ENCODE measurements at regions not wholly inside any gene's neighbourhood (a gene's known extent, or its start where the extent isn't known, plus 50 kb on each side); places are given as distances from the start of the nearest gene placed in this dataset.

GRCh38 chr5:68776381-68776780, 317.4 kb upstream of the SLC30A5 start:
- CTCF ChIA-PET = no interaction called here
- no peaks in the 10 kb centered on the region for H3K4me1 ChIP-seq (ENCODE audit: control extremely low read depth in 1 of 4, control insufficient read depth in 4 of 4, insufficient read depth in 4 of 4, low read length in 3 of 4)
- 90% methylated on average over 2 of the region's 3 CpGs for WGBS (ENCODE audit: insufficient coverage)

GRCh38 chr5:68777135-68777534, 316.7 kb upstream of the SLC30A5 start:
- H3K27me3 ChIP-seq (replicated peaks in 2 of 5; ENCODE audit: control insufficient read depth in 4 of 5, insufficient read depth in 5 of 5, low read length in 4 of 5) = no peaks in the 10 kb centered on the region
- ChIA-PET CTCF (no interaction called here), POLR2A (no interaction called here)
- 79% methylated on average over 2 of the region's 2 CpGs for WGBS (ENCODE audit: insufficient coverage)
- no peak overlapping the region for H3K4me3 ChIP-seq (ENCODE audit: control insufficient read depth in 1 of 7, extremely low read depth in 1 of 7, insufficient read depth in 4 of 7, low read depth in 2 of 7, low read length in 6 of 7)
- no peaks in the 10 kb centered on the region for H3K4me1 ChIP-seq (ENCODE audit: control extremely low read depth in 1 of 4, control insufficient read depth in 4 of 4, insufficient read depth in 4 of 4, low read length in 3 of 4)
- H3K36me3 ChIP-seq (ENCODE audit: control insufficient read depth in 4 of 4, insufficient read depth in 4 of 4, low read length in 3 of 4) = no peaks in the 10 kb centered on the region
- H3K27ac ChIP-seq (ENCODE audit: insufficient read depth in 1 of 2, low read depth in 1 of 2, low read length in 2 of 2, poor library complexity in 1 of 2, severe bottlenecking in 2 of 2) = no peak overlapping the region
- DNase-seq = no peak
- no peaks in the 10 kb centered on the region for H3K9me3 ChIP-seq (ENCODE audit: control extremely low read depth in 1 of 5, control insufficient read depth in 4 of 5, insufficient read depth in 2 of 5, low read depth in 1 of 5, low read length in 4 of 5)

More at GRCh38 chr5:68776381-68776780, 317.4 kb upstream of the SLC30A5 start:
- no peaks in the 10 kb centered on the region for H3K27me3 ChIP-seq (replicated peaks in 2 of 5; ENCODE audit: control insufficient read depth in 4 of 5, insufficient read depth in 5 of 5, low read length in 4 of 5)
- no peak for DNase-seq
- H3K4me3 ChIP-seq (ENCODE audit: control insufficient read depth in 1 of 7, extremely low read depth in 1 of 7, insufficient read depth in 4 of 7, low read depth in 2 of 7, low read length in 6 of 7) = no peak overlapping the region
- POLR2A ChIA-PET = no interaction called here
- H3K27ac ChIP-seq (ENCODE audit: insufficient read depth in 1 of 2, low read depth in 1 of 2, low read length in 2 of 2, poor library complexity in 1 of 2, severe bottlenecking in 2 of 2) = no peak overlapping the region
- no peaks in the 10 kb centered on the region for H3K9me3 ChIP-seq (ENCODE audit: control extremely low read depth in 1 of 5, control insufficient read depth in 4 of 5, insufficient read depth in 2 of 5, low read depth in 1 of 5, low read length in 4 of 5)
- no peaks in the 10 kb centered on the region for H3K36me3 ChIP-seq (ENCODE audit: control insufficient read depth in 4 of 4, insufficient read depth in 4 of 4, low read length in 3 of 4)

GRCh38 chr5:68778484-68778883, 315.3 kb upstream of the SLC30A5 start:
- Histone ChIP-seq H3K4me1 (ENCODE audit: control extremely low read depth in 1 of 4, control insufficient read depth in 4 of 4, insufficient read depth in 4 of 4, low read length in 3 of 4) (no peaks in the 10 kb centered on the region), H3K9me3 (ENCODE audit: control extremely low read depth in 1 of 5, control insufficient read depth in 4 of 5, insufficient read depth in 2 of 5, low read depth in 1 of 5, low read length in 4 of 5) (no peaks in the 10 kb centered on the region), H3K27ac (ENCODE audit: insufficient read depth in 1 of 2, low read depth in 1 of 2, low read length in 2 of 2, poor library complexity in 1 of 2, severe bottlenecking in 2 of 2) (no peak overlapping the region), H3K36me3 (ENCODE audit: control insufficient read depth in 4 of 4, insufficient read depth in 4 of 4, low read length in 3 of 4) (no peaks in the 10 kb centered on the region), H3K4me3 (ENCODE audit: control insufficient read depth in 1 of 7, extremely low read depth in 1 of 7, insufficient read depth in 4 of 7, low read depth in 2 of 7, low read length in 6 of 7) (no peak overlapping the region), H3K27me3 (replicated peaks in 2 of 5; ENCODE audit: control insufficient read depth in 4 of 5, insufficient read depth in 5 of 5, low read length in 4 of 5) (no peaks in the 10 kb centered on the region)
- POLR2A ChIA-PET = no interaction called here
- CTCF ChIA-PET = no interaction called here
- DNase-seq = no peak

GRCh38 chr5:68780299-68780955, 313.4 kb upstream of the SLC30A5 start:
- no CpG with 5 or more reads among the region's 1 CpG for WGBS (ENCODE audit: insufficient coverage)
- DNase-seq = no peak
- no peak overlapping the region for H3K4me3 ChIP-seq (ENCODE audit: control insufficient read depth in 1 of 7, extremely low read depth in 1 of 7, insufficient read depth in 4 of 7, low read depth in 2 of 7, low read length in 6 of 7)
- H3K4me1 ChIP-seq (ENCODE audit: control extremely low read depth in 1 of 4, control insufficient read depth in 4 of 4, insufficient read depth in 4 of 4, low read length in 3 of 4) = no peaks in the 10 kb centered on the region
- H3K9me3 ChIP-seq (ENCODE audit: control extremely low read depth in 1 of 5, control insufficient read depth in 4 of 5, insufficient read depth in 2 of 5, low read depth in 1 of 5, low read length in 4 of 5) = peaks cover 0 to 2% (median 0%) of the 10 kb centered on the region in 5 experiments
- ChIA-PET CTCF (interaction anchor here (0.7 kb wide), 1 partner anchor 1316 kb away, joined by 3 read pairs; no protein-coding TSS in a partner anchor), POLR2A (no interaction called here)
- H3K36me3 ChIP-seq (ENCODE audit: control insufficient read depth in 4 of 4, insufficient read depth in 4 of 4, low read length in 3 of 4) = no peaks in the 10 kb centered on the region
- no peaks in the 10 kb centered on the region for H3K27me3 ChIP-seq (replicated peaks in 2 of 5; ENCODE audit: control insufficient read depth in 4 of 5, insufficient read depth in 5 of 5, low read length in 4 of 5)
- no peak overlapping the region for H3K27ac ChIP-seq (ENCODE audit: insufficient read depth in 1 of 2, low read depth in 1 of 2, low read length in 2 of 2, poor library complexity in 1 of 2, severe bottlenecking in 2 of 2)

GRCh38 chr5:68793074-68793473, 300.7 kb upstream of the SLC30A5 start:
- no peaks in the 10 kb centered on the region for H3K36me3 ChIP-seq (ENCODE audit: control insufficient read depth in 4 of 4, insufficient read depth in 4 of 4, low read length in 3 of 4)
- WGBS (ENCODE audit: insufficient coverage) = no CpG with 5 or more reads among the region's 1 CpG
- no peaks in the 10 kb centered on the region for H3K9me3 ChIP-seq (ENCODE audit: control extremely low read depth in 1 of 5, control insufficient read depth in 4 of 5, insufficient read depth in 2 of 5, low read depth in 1 of 5, low read length in 4 of 5)
- no peak for DNase-seq
- H3K4me1 ChIP-seq (ENCODE audit: control extremely low read depth in 1 of 4, control insufficient read depth in 4 of 4, insufficient read depth in 4 of 4, low read length in 3 of 4) = no peaks in the 10 kb centered on the region
- CTCF ChIA-PET = no interaction called here
- H3K27ac ChIP-seq (ENCODE audit: insufficient read depth in 1 of 2, low read depth in 1 of 2, low read length in 2 of 2, poor library complexity in 1 of 2, severe bottlenecking in 2 of 2) = no peak overlapping the region
- H3K4me3 ChIP-seq (ENCODE audit: control insufficient read depth in 1 of 7, extremely low read depth in 1 of 7, insufficient read depth in 4 of 7, low read depth in 2 of 7, low read length in 6 of 7) = no peak overlapping the region
- POLR2A ChIA-PET = no interaction called here
- H3K27me3 ChIP-seq (replicated peaks in 2 of 5; ENCODE audit: control insufficient read depth in 4 of 5, insufficient read depth in 5 of 5, low read length in 4 of 5) = peaks cover 0 to 5% (median 0%) of the 10 kb centered on the region in 5 experiments

GRCh38 chr5:68793993-68794392, 299.8 kb upstream of the SLC30A5 start:
- H3K9me3 ChIP-seq (ENCODE audit: control extremely low read depth in 1 of 5, control insufficient read depth in 4 of 5, insufficient read depth in 2 of 5, low read depth in 1 of 5, low read length in 4 of 5) = no peaks in the 10 kb centered on the region
- no peak for DNase-seq
- H3K4me1 ChIP-seq (ENCODE audit: control extremely low read depth in 1 of 4, control insufficient read depth in 4 of 4, insufficient read depth in 4 of 4, low read length in 3 of 4) = no peaks in the 10 kb centered on the region
- H3K27me3 ChIP-seq (replicated peaks in 2 of 5; ENCODE audit: control insufficient read depth in 4 of 5, insufficient read depth in 5 of 5, low read length in 4 of 5) = peaks cover 0 to 5% (median 0%) of the 10 kb centered on the region in 5 experiments
- H3K27ac ChIP-seq (ENCODE audit: insufficient read depth in 1 of 2, low read depth in 1 of 2, low read length in 2 of 2, poor library complexity in 1 of 2, severe bottlenecking in 2 of 2) = no peak overlapping the region
- ChIA-PET POLR2A (no interaction called here), CTCF (no interaction called here)
- no peak overlapping the region for H3K4me3 ChIP-seq (ENCODE audit: control insufficient read depth in 1 of 7, extremely low read depth in 1 of 7, insufficient read depth in 4 of 7, low read depth in 2 of 7, low read length in 6 of 7)
- 100% methylated on average over 2 of the region's 4 CpGs for WGBS (ENCODE audit: insufficient coverage)
- H3K36me3 ChIP-seq (ENCODE audit: control insufficient read depth in 4 of 4, insufficient read depth in 4 of 4, low read length in 3 of 4) = no peaks in the 10 kb centered on the region

- WGBS (ENCODE audit: insufficient coverage) = 98% methylated on average over 4 of the region's 6 CpGs
Observed at GRCh38 chr5:68795190-68795589, 298.6 kb upstream of the SLC30A5 start.

More at GRCh38 chr5:68795190-68795589, 298.6 kb upstream of the SLC30A5 start:
- H3K27ac ChIP-seq (ENCODE audit: insufficient read depth in 1 of 2, low read depth in 1 of 2, low read length in 2 of 2, poor library complexity in 1 of 2, severe bottlenecking in 2 of 2) = no peak overlapping the region
- H3K36me3 ChIP-seq (ENCODE audit: control insufficient read depth in 4 of 4, insufficient read depth in 4 of 4, low read length in 3 of 4) = no peaks in the 10 kb centered on the region
- ChIA-PET CTCF (no interaction called here), POLR2A (no interaction called here)
- H3K4me1 ChIP-seq (ENCODE audit: control extremely low read depth in 1 of 4, control insufficient read depth in 4 of 4, insufficient read depth in 4 of 4, low read length in 3 of 4) = no peaks in the 10 kb centered on the region
- H3K9me3 ChIP-seq (ENCODE audit: control extremely low read depth in 1 of 5, control insufficient read depth in 4 of 5, insufficient read depth in 2 of 5, low read depth in 1 of 5, low read length in 4 of 5) = no peaks in the 10 kb centered on the region
- no peak overlapping the region for H3K4me3 ChIP-seq (ENCODE audit: control insufficient read depth in 1 of 7, extremely low read depth in 1 of 7, insufficient read depth in 4 of 7, low read depth in 2 of 7, low read length in 6 of 7)
- no peak for DNase-seq
- H3K27me3 ChIP-seq (replicated peaks in 2 of 5; ENCODE audit: control insufficient read depth in 4 of 5, insufficient read depth in 5 of 5, low read length in 4 of 5) = peaks cover 0 to 2% (median 0%) of the 10 kb centered on the region in 5 experiments

All from common myeloid progenitor, CD34-positive (primary cell).